Fibroblast of skin of right quadriceps (primary cell): ENCODE measurements at regions not wholly inside any gene's neighbourhood (a gene's known extent, or its start where the extent isn't known, plus 50 kb on each side); places are given as distances from the start of the nearest gene placed in this dataset.
A peak's percentile ranks its signal among the peaks of the same experiment; 100 is the strongest.

Experiments
- DNase-seq: peaks from one replicate; pipeline ENCODE4 v3.0.0-alpha.2; 2013

DNA sequence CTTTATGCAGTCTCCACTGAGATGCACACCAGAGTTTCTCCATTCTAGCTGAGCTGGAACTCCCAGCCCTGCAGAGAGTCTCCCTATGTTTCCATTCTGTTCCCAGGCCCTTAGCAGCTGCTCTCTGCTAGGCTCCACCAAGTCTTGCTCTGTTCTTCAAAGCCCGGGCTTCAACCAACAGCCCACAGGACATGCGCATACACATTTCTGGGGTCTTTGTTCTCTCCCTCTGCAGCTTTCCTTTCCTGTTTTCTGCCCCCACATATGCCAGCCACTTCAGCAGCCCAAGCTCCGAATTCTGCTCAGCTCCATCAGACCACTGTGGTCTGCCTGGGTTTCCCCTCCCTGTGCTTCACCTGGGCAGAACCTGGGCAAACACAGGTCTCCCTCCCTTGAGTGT, 205.9 kb downstream of the CBLN1 start:
- no peak for DNase-seq

DNA sequence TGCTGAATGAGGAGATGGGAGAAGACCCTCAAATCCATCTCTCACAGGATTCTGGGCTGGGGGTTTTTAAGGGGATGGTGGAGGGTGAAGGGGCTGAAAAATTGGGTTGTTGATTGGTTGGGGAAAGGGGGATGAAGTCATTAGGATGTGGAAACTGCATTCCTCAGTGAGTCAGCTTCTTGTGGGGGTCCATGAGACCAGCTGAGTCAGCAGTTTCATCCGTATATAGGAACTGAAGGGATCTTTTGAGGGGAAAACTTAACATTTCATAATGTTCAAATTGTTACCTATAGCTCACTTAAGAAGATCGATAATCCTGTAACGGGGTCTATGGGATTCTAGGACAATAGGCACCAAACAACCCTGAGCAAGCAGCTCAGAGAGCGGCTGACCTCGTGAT, 213.4 kb downstream of the CBLN1 start:
- no peak for DNase-seq

DNA sequence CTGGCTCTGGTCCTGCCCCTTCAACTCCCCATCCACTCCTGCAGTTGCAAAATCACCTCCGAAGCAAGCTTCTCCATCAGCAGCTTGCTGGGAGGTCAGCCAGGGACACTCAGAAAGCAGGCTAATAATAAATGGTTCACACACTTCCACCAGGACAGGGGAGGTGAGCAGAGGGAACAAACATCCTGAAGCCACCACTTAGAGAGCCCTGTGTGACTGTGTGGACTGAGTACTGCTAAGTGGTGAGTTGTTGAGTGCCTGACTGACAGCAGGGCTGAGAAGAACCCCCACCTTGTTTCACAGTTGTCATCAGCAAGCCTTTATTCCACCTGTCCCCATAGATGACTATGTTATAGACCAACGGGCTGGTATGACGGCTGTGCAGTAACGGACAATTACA, 213.9 kb downstream of the CBLN1 start:
- DNase-seq: no peak

DNA sequence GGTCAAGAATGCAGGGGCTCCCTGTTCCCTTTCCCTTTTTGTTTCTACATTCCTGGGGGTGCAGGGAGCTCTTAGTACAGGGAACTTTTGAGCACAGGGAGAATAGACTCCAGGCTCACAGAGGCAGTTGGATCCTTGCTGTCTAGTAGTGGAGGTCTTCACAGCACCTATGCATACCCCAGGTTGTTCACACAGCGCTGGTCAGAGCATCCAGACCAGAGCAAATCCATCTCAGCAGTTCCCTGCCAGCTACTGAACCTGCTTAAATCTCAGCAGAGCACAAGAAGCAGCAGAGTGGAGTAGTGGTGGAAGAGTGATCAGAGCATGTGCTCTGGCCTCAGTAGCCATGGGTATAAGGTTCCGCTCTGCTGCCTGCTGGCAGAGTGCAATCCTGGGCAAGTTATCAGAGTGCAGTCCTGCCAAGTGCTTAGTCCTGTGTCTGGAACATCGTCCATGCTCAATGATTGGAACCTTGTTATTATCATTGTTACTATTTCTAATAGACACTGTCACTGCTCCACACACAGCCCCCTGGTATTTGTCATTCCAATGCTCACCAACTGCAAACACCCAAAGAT, 220.4 kb downstream of the CBLN1 start:
- no peak for DNase-seq

DNA sequence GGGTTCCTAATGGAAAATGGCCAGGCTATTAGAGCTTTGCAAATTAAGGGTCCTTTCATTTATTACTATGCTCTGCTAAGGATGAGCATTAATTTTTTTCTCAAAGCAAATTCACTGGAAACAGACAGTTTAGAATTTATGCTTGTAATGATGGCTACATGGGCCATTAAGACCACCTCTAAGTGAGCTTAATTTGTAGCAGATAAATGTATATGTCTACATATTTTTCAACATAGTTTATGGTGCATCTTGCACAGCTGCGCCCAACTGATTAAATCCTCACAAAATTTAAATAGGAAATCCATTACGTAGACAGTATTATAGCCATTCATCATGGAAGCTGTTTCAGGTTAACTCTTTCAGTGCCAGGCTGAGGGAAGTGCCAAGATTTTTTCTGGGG, 220.9 kb downstream of the CBLN1 start:
- no peak for DNase-seq

DNA sequence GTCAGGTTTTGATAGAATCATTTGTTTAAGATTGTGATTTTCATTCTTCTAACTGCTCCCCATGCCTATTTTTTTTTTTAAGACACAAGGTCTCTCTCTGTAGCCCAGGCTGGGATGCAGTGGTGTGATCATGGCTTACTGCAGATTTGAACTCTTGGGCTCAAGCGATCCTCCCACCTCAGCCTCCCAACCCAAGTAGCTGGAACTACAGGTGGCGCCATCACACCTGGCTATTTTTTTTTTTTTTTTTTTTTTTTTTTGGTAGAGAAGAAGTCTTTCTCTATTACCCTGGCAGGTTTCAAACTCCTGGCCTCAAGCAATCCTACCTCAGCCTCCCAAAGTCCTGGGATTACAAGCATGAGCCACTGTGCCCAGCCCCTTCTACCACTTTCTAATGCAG, 223.3 kb downstream of the CBLN1 start:
- no peak for DNase-seq

DNA sequence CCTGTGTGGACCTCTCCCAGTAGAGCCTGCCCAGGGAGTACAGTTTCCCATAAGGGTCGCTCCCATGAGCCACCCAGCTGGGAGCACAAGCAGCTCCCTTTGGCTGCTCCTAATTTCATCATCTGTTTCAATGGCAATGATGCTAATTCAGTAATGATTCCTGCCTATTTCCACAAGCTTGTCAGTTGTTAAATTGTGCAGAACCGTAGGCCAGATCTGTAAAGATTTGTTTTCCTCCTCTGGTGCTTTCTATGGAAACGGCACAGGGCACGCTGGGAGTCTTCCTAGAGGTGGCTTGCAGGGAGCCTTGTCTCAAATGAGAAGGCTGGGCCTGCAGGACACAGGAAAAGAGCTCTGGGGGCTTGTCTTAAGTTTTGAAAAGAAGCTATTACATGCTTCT, 223.7 kb downstream of the CBLN1 start:
- no peak for DNase-seq

DNA sequence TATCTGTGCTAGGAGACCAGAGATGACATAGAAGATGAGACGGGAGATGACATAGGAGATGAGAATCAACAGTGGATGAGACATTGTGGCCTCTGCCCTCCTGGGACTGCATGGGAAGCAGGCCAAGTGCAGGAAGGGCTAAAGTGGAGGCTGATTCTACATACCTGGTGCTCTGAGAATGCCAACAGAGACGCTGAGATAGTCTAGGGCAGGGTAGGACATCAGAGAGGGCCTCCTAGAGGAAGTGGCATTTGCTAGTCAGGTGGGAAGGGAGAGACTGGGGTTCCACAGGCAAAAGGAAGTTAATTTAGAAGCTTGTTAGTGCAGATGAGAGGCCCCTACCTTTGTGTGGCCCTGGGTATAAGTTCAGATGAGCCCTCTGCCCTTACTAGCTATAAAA, 224.2 kb downstream of the CBLN1 start:
- DNase-seq: no peak

DNA sequence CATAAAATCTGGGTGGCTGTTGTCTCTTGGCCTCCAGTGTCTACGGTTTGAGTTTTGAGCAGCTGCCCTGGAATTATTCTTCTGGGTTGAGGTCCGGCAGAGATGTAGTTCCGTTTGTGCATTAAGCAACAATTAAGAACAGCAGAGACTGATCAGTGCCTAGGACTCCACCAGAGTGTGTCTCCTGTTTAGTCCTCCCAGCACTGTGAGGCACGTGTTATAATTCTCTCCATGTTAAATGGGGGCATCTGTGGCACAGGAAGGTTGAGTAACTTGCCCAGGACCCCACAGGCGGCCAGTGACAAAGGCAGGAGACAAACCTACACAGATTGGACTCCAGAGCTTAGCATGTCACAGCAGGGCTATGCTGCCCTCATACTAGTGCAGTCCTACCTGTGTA, 225.1 kb downstream of the CBLN1 start:
- no peak for DNase-seq

DNA sequence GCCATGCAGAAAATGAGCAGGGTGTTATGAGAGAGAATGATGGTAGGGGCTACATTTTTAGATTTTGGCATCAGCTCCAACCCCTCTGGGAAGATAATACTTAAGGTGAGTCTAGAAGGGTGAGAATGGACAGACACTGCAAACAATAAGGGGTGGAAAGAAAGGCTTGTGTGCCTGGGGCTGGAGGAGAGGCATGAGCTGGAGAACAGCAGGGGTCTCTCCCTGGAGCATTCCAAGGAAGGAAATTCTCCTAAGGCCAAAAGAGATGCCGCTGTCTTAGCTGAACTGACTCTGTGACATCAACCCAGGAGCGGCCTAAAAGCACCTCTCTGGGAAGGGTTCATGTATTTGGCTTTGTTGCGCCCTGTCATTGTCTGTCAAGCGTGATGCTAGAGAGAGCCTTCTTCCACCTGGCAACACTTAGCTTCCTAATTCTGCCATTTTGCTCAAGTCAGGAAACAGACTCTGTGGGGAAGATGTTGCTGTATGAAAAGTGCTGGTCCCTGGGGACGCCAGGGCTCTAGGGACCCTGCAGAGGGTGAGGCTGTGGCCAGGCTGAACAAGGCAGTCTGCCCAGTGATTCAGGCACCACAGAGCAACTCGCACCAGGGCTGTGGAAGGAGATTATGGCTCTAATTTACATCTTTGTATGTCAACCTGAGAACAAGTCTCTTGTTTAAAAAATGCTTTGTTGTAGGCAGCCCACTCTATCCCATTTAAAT, 225.7 kb downstream of the CBLN1 start:
- DNase-seq: no peak

DNA sequence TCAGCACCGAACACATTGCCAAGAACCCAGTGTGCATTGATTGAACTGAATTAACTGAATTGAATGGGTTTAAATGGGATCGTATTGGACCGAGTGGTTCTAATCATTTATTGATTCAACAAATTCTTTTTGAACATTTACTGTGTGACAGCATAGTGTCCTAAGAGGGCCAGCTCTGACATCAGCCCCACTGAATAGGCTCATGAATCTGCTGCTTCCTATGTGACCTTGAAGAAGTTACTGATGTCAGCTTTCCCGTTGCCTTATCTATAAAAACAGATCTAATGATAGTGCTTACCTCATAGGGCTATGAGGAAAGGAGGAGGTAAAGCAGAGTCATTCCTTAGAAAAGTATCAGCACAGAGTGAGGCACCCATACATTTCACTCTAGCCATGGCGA, 226.3 kb downstream of the CBLN1 start:
- DNase-seq: no peak

DNA sequence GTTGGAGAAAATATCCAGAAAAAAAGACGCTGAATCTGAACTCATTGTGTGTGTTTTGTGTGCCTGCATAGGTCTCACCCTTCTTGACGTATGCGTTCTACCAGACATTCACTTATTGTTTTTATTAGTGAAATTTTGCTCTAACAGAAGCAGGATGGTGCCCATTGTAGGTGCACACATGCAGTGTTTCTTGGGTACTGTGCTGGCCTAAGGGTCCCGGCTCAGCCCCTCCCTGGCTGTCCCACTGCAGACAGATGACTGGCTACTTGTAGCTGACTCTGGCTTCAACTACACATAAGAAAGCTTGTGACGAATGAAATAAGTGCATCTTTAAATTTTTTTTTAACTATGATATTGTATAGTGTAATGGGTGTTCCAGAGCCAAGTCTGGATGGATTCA, 227.0 kb downstream of the CBLN1 start:
- DNase-seq: no peak

DNA sequence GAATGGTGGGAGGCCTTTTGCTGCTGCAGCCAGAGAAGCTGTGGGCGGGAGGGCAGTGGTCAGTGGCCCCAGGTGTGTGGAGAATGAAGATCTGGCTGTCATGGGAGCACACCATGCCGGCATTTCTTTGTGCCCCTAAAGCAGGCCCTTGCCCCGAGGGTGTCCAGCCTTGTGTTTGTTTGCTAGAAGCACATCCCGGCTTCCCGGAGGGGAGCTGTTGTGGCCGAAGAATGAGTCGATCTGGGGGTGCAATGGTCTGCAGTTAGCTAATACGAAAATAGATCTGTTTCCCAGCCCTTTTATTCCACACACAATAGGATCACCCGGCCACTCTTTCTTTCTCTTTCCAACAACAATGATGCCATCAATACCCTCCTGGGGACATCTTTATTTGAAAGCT, 228.8 kb downstream of the CBLN1 start:
- no peak for DNase-seq

DNA sequence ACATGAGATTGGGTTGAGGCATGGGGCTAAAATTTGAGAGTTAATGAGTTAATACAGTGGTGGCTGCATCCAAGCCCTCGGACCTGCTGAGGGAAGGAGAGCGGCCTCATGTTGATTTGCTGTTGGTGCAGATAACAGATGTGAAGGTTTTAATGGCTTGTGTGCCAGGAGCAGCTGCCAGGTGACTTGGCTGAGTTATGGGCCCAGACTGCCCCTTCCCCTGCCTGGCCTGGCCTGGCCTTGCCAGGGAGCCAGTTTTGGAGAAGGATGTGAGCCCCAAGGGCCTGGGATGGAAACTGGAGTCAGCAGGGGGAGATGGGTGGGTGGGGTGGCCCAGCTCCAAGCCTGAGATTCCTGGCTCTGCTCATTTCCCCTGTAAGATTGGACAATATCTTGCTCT, 230.1 kb downstream of the CBLN1 start:
- no peak for DNase-seq

DNA sequence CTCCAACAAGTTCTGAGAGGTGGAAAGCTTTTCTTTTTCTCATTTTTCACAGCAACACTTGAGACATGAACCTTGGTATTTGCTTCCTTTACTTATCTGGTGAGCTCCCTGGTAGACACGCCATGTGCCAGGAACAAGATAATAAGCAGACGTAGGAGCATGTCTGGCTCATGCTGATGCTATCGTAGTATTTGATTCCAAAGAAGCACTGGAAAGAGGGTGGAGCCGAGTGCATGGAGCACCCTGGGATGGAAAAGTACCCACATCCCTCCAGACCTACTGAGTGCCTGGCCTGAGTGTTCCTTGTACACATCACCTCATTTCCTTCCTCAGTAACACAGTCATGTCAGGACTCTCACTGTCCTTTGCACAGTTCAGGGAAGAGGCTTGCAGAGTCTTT, 231.0 kb downstream of the CBLN1 start:
- DNase-seq: no peak

DNA sequence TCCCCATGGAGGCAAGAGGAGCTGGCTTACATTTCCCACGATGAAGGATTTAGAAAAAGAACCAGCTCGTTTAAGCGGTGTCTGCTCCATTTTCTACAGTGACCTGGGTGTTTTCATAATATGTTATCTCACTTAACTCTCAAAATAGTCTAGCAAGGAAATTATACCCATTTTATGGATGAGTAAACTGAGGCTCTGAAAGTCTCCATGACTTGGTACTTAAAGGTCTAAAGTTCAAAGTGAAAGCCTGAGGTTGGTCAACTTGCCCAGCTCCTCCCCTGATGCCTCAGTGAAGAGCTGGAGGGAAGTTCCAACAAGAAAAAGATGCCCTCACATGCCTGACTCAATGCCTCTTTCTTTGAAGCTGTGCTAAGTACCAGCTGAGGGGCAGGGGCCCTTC, 232.0 kb downstream of the CBLN1 start:
- DNase-seq: no peak

DNA sequence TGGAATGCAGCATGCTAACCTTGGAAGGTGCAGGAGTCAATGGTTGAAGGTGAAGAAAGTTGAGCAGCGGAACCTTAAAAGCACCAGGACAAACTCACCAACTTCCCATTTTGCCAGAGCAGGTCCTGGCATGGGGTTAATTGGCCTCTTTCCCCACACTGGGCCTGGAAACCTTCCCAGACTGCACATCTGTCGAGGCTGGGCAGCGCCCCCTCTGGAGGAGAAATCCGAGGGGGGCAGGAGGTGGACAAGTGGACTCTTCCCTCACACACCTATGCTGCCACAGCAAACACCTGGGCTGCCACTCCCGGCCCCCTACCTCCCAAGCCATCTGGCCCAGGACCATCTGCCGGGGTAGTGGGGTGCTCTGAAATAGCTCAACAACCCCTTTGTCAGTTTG, 232.4 kb downstream of the CBLN1 start:
- no peak for DNase-seq

DNA sequence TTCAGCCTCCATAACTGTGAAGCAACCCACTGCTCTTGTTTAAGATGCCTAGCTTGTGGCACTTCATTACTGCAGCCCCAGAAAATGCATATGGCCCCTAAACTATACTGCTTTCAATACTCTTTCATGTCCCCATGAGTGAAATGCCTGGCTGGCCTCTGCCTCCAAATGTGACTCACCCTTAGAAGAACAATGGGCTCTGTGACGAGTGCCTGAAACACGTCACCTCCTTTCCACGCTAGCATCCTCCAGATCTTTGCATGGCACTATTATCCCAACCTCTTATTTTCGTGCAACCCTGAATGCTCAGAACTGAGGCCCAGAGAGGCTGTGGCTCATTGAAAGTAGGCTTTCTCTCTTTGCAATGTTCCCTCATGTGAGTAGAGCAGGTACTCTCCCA, 233.1 kb downstream of the CBLN1 start:
- DNase-seq: no peak

DNA sequence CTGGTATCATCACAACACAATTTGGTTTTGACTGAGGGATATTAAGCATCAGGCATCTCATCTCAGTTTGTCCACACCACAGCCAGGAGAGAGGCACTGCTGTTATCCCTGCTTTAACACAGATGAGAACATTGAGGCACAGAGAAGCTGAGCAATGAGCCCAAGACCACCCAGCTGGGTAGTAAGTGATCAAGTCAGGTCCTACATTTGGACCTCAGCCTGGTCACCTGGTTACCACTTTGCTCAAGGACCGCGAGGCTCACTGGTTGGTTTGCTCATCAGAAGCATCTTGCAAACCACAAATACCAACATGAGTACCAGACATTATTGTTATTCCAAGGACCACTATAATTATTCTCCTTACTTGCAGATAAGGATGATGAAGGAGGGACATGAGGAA, 245.5 kb downstream of the CBLN1 start:
- DNase-seq: no peak

DNA sequence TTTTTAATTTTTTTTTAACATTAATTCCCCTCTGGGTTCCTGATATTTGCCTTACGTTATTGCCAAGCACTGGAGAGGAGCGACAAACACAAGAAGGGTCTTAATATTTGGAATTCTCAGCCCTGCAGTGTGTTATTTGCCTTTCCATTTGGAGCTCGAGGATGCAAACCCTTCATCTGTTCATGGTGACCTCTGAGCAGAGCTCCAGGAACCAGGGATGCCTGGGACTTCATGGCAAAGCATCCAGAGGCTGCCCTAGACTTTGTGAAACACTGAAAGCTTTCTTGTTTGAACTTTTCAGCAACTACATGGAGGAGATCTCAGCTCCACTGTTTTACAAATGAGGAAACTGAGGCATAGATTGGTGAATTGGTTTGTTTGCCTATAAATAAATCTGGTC, 254.2 kb downstream of the CBLN1 start:
- no peak for DNase-seq

DNA sequence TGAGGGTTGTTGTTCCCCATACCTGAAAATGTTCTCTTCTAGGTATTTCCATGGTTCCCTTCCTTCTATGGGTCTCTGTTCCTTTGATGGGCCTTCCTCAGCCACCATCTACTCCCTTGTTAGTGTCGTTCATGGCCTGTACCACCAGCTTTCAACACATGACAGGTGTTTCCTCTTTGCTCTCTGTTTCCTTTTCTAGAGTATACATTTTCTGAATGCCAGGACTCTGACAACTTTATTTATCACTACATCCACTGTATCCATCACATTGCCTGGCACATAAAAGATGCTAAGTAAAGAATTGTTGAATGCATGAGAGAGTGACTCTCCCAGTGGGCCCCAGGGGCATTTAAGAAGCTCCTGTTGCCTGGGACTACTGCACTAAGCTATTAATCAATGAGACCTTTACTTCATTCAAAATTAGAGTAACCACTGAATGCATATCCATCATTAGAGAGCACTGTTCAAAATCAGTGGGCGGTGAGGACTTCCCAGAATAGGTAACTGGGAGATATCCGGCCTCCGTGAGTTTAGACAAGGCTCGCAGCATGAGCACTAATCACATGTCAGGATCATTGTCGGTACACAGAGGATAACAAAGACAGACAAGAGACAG, 255.0 kb downstream of the CBLN1 start:
- no peak for DNase-seq

DNA sequence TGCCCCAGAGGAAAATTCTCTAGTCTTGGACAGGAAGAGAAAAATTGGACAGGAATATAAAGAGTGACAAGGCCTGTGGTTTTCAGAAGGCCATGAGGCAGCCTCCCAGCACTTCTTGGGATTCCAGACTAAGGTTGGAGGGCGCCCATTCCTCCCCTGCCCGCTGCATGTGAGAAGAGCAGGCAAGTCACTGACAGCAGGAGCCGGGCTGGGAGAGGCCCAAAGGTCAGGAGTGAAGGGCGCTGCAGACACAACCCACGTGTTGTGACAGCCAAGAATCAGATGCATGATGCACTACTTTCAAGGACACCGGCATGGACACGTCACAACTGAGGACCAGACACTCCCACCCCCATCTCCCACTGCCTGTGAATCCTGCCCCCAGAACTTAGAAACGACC, 256.7 kb downstream of the CBLN1 start:
- no peak for DNase-seq

DNA sequence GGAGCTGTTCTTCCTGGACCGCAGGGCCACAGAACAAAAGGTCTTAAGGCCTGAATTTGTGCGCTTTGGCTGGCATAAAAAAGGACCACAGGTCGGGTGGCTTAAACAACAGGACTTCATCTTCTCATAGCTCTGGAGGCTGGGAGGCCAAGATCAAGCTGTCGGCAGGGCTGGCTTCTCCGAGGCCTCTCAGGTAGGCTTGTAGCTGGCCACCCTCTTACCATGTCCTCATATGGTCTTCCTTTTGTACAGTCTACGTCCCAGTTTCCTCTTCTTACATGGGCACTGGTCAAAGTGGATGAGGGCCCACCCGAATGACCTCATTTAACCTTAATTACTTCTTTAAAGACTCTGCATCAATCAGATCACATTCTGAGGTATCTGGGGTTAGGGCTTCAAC, 257.6 kb downstream of the CBLN1 start:
- DNase-seq: no peak

DNA sequence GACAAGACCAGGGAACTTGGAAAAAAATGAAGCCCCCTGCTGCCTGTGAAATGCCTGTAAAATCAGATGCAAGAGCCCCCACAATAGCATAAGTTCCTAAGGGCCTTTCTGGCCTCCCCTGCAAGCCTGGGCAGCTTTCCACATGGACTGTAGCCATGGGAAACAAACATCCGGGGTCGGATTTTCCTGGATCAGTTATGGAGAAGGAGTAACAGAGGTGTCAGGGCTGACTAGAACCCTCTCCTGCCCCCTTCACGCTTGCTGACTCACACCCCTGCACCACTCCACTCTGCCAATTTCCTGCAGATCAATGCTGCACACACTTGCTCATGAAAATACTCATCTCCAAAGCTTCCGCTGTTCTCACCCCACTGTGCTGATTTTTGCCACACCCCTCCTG, 258.6 kb downstream of the CBLN1 start:
- peak; percentile 68 for DNase-seq
